GM19035 (cell line): ENCODE measurements at regions not wholly inside any gene's neighbourhood (a gene's known extent, or its start where the extent isn't known, plus 50 kb on each side); places are given as distances from the start of the nearest gene placed in this dataset.
"Not testable (repeated sequence)": the region's sequence is repeated elsewhere in the genome, so short reads cannot be mapped to it uniquely, and the experiment has no call there.

Source experiments
- ATAC-seq: cut with Tn5 transposase; IDR thresholded peaks from one replicate; pipeline ENCODE4 v1.9.1; 2021; ENCODE audit not compliant: unreplicated experiment

GRCh38 chr5:77871946-77872345 is 95.8 kb upstream of the TBCA start:
- ATAC-seq = no peak

GRCh38 chr5:77871016-77871415 is 94.9 kb upstream of the TBCA start:
- no peak for ATAC-seq

GRCh38 chr5:77869116-77869798 is 93.1 kb upstream of the TBCA start:
- no peak for ATAC-seq

DNA sequence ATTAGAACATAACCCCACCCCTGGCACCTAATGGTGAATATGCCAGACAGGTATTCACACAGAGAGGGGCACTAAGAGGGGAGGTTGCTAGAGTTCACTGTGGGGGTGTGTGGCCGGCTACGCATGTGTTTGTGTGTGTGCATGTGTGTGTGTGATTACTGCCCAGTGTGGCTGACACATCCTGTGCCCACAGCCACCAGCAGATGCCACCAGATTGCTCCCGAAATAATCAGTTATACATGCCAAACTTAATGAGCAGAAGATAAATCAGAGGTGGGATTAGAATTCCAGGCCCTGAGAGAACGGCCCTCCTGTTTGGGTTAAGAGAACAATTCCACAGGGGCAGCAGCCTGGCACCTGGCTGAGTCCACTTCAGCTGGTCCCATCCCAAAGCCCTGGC is 91.8 kb upstream of the TBCA start:
- ATAC-seq = no peak

DNA sequence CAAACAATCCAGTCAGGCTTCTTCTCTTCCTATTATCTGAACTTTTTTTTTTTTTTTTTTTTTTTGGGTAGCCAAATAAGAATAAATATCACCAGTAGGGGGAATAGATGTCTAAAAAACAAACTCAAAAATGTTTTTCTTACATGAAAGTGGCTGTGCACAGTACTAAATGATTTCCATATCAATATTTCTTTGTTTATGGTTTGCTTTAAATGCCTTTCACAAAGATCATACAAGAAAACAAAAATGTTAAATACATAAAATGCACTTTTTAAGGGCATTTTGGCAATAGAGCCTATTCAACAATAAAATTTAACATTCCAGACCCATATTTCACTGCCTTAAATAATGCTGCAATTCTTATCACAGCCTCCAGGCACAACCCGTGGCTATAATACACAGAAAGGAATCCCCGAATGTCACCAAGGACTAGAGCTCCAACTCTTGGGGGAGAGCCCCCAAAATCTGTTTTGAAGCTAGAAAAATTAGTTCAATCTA is 91.1 kb upstream of the TBCA start:
- ATAC-seq = no peak

DNA sequence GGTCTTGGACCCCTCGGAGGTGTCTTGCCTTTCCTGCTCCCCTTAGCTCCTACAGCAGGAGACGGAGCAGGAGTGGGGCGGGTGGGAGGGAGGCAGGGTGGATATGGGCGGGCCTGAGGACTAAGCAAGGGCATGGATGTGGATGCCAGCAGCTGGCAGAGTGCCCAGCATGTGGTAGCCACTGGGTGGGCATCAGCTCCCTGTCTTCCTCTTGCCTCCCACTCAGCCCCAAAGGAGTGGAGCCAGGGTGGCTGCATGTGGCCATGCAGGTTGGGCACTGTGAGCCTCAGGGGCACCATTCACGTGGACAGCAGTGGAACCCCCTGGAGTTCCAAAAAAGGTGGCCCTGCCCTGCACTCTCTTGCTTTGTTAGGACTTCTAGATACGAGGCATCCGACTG is 90.1 kb upstream of the TBCA start:
- no peak for ATAC-seq

GRCh38 chr5:77864997-77865396 is 88.9 kb upstream of the TBCA start:
- ATAC-seq = no peak

- no peak for ATAC-seq
Measured at GRCh38 chr5:77863181-77863580, 87.0 kb upstream of the TBCA start.

DNA sequence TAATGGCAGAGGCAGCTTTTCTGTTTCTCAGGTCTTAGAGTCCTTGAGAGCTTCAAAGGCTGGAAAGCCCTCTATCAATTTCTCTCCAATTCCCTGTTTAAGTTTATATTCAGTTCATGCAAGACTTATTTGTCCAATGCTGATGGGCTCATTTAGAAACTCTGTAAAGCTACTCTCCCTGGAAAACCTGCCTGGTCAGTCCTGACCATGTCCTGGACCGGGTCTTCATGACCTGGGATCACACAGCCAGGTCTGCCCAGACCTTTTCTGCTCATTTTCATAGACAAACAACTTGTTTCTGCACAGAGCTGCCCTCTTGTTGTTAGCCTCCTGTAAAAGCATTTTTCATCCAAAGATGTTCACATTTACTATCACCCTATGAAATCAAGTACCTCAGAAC is 85.4 kb upstream of the TBCA start:
- no peak for ATAC-seq

DNA sequence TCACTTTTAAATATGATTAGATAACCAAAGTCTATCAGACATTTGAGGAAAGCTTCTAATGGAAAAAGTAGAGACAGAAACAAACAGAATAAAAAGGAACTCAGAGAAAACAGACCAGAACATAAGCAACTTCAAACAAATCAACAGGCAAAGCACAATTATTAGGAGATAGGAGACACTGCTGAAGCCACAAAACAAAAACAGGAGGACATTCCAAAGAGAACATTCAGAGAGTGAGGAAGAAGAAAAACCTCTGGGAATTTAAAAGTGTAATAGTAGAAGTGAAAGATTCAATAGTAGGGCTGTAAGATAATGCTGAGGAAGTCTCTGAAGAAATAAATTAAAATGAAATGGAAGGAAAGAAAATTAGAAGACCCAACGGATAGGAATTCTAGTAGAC is 83.2 kb upstream of the TBCA start:
- ATAC-seq = no peak

DNA sequence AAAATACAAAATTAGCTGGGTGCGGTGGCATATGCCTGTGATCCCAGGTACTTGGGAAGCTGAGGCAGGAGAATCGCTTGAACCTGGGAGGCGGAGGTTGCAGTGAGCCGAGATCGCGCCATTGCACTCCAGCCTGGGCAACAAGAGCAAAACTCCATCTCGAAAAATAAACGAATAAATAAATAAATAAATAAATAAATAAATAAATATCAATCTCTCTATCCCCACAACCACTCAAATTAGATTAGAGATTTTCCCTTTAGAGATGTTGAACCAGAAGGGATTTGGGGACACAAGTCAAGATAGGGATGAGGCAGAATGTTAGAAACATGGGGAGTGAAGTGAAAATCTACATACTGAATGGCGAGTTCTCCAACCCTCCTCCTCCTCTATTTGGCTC is 82.5 kb upstream of the TBCA start:
- ATAC-seq = not testable (repeated sequence)

- ATAC-seq = no peak
Measured at GRCh38 chr5:77855369-77855768, 79.2 kb upstream of the TBCA start.

DNA sequence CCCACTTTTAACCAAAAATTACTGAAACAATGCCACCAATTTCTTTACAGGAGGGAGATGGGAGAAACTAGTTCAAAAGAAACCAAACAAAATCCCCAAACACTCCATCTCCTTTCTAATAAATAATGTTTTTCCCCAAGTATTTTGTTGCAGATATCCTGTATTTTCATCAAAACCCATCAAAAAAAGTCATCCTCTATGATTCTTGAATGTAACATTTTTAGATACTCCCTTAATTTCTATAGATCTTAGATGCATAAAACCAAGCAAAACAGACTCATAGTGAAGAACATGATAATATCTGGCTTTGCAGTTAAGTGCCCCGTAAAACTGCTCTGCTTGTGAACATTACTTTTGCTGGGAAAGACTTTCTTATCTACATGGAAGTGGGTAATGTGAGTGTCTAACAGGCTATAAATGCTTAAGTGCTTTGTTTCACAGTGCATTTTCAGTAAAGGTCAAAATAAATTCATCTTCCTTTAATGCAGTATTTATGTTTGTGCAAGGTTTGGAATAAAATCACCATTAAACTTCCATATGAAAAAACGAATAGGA is 77.3 kb upstream of the TBCA start:
- ATAC-seq = no peak

GRCh38 chr5:77852514-77853352 is 76.6 kb upstream of the TBCA start:
- ATAC-seq = peak; percentile 48

GRCh38 chr5:77852068-77852513 is 76.0 kb upstream of the TBCA start:
- ATAC-seq = no peak

DNA sequence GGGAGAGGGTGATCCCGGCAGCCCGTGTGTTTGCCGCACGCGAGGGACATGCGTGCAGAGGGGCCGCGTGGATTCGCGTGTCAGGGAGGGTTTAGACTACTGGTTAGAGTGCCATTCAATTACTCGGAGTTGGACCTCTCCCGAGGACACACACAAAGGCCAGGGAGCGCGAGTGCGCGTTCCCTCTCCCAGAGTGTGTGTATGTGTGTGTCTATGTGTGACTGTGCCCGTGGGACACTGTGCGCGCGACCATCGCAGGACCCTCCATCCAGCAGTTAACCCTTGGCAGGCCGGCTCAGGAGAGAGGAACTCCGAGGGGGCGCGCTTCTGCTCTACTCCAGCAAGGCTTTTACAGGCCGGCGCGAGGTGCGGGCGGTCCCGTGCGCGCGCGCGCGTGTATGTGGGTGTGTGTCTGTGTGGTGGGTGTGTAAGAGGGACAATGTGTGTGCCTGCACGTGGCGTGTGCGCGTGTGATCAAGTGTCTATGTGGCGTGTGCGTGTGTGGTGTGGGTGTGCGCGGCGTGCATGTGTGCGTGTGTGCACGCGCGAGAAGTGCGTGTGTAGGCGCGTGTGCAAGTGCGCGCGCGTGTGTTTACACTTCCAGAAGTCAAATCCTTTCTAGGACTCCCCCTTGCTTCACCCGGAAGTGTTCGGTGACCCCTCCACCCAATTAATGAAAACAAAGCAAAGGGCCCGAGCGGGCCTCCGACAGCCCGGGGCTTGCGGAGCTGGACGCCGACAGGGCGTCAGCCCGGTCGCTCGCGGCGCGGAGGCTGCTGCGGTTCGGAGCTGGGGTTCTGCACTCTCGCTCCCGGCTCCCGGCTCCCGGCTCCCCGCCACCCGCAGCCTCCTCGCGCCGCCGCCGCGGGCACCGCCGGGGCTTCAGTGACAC is 75.3 kb upstream of the TBCA start:
- no peak for ATAC-seq

GRCh38 chr5:77850536-77851175 is 74.5 kb upstream of the TBCA start:
- ATAC-seq = no peak

- ATAC-seq = no peak
Measured at GRCh38 chr5:77849308-77849900, 73.3 kb upstream of the TBCA start.

- ATAC-seq = no peak
Measured at GRCh38 chr5:77847814-77848290, 71.7 kb upstream of the TBCA start.

- no peak for ATAC-seq
Measured at GRCh38 chr5:77847129-77847460, 71.0 kb upstream of the TBCA start.
